SW 1271 (cell line): ENCODE measurements at regions not wholly inside any gene's neighbourhood (a gene's known extent, or its start where the extent isn't known, plus 50 kb on each side); places are given as distances from the start of the nearest gene placed in this dataset.
"Not testable (repeated sequence)": the region's sequence is repeated elsewhere in the genome, so short reads cannot be mapped to it uniquely, and the experiment has no call there.

Experiments used
- DNase-seq, 2 experiments: peaks; one replicate each; lab custom pipeline; 2025; lab: John Stamatoyannopoulos, UW

DNA sequence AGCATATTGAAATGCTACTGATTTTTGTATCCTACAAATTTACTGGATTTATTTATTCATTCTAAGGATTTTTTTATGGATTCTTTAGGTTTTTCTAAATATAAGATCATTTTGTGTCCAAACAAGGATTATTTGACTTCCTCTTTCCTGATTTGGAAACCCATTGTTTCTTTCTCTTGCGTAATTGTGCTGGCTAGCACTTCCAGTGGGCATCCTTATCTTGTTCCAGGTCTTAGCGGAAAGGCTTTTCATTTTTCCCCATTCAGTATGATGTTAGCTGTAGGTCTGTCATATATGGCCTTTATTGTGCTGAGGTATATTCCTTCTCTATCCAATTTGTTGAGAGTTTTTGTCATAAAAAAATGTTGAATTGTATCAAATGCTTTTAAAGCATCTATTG, 57.2 kb upstream of the RHOJ start:
- DNase-seq, result no peak

DNA sequence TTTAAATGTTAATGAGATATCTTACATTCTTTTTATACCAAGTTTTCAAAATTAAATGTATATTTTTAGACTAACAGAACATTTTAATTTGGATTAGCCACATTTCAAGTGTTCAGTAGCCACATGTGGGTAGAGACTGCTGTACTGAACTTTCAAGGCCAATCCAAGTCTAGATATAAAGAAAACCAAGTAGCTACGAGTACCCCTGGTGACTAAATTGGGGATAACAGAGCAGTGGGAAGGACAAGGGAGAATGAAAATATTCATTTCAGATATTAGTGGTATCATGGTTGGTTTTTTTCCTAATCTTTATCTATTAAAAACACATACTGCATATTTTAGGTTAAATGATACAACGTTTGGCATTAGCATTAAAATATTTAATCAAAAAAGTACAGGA, 69.4 kb upstream of the RHOJ start:
- DNase-seq, result peak in 1 of 2 experiments; percentile 42

DNA sequence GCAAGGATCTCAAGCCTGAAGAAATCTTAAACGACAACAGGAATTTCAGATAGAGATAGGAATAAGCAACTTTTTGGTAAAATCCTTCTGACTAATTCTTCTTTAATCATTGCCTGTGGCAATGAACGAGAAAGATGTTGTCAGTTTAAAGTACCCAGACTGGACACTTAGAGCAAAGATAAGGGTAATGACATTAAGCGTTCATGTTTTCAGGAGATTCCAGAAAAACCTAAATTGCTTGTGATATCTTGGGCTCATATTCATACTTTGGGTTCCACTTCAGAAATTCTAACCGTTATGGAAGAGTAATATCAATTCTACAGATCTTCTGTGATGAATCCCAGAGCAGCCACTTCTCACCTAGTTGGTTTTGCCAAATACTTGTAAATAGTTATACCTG, 73.7 kb upstream of the RHOJ start:
- no peak for DNase-seq

GRCh38 chr14:63106487-63106886, 61.2 kb upstream of the KCNH5 start:
- DNase-seq, result not testable (repeated sequence)

- DNase-seq, result no peak
These were observed 55.3 kb upstream of the KCNH5 start for GRCh38 chr14:63100552-63100951.

- DNase-seq, result no peak
These were observed 50.9 kb upstream of the KCNH5 start for GRCh38 chr14:63096186-63096585.
